HEK293T (cell line): ENCODE measurements at regions not wholly inside any gene's neighbourhood (a gene's known extent, or its start where the extent isn't known, plus 50 kb on each side); places are given as distances from the start of the nearest gene placed in this dataset.

Experiments
- ARNT ChIP-seq: fragments of 450-650 bp; IDR thresholded peaks from 2 replicates; pipeline ENCODE4 v1.6.1; 2017; ENCODE audit warnings: mild to moderate bottlenecking
- BHLHE40 ChIP-seq: fragments of 450-650 bp; IDR thresholded peaks from 2 replicates; pipeline ENCODE4 v1.6.1; 2016; ENCODE audit warnings: mild to moderate bottlenecking, moderate library complexity, borderline replicate concordance
- CTBP1 ChIP-seq: fragments of 450-650 bp; IDR thresholded peaks from 2 replicates; pipeline ENCODE4 v1.6.1; 2016; ENCODE audit warnings: borderline replicate concordance
- ELF4 ChIP-seq: fragments of 450-650 bp; IDR thresholded peaks from 2 replicates; pipeline ENCODE4 v1.6.1; 2017; ENCODE audit warnings: antibody characterized with exemption
- FOXA1 ChIP-seq: fragments of 450-650 bp; IDR thresholded peaks from 2 replicates; pipeline ENCODE4 v1.6.1; 2016; ENCODE audit warnings: mild to moderate bottlenecking
- FOXK2 ChIP-seq: fragments of 450-650 bp; IDR thresholded peaks from 2 replicates; pipeline ENCODE4 v1.6.1; 2016; ENCODE audit warnings: mild to moderate bottlenecking
- FOXM1 ChIP-seq: fragments of 450-650 bp; IDR thresholded peaks from 2 replicates; pipeline ENCODE4 v1.6.1; 2017; ENCODE audit warnings: mild to moderate bottlenecking, borderline replicate concordance
- HDGF ChIP-seq: fragments of 450-650 bp; IDR thresholded peaks from 2 replicates; pipeline ENCODE4 v1.6.1; 2017; ENCODE audit warnings: antibody characterized with exemption, borderline replicate concordance
- L3MBTL2 ChIP-seq: fragments of 450-650 bp; conservative IDR thresholded peaks from 2 replicates; pipeline ENCODE4 v1.6.1; 2016; ENCODE audit warnings: mild to moderate bottlenecking
- NFRKB ChIP-seq: fragments of 450-650 bp; IDR thresholded peaks from 2 replicates; pipeline ENCODE4 v1.6.1; 2016; ENCODE audit warnings: mild to moderate bottlenecking, moderate library complexity
- PKNOX1 ChIP-seq: fragments of 450-650 bp; IDR thresholded peaks from 2 replicates; pipeline ENCODE4 v1.6.1; 2016
- SP1 ChIP-seq: fragments of 450-650 bp; IDR thresholded peaks from 2 replicates; pipeline ENCODE4 v1.6.1; 2017
- TARDBP ChIP-seq: fragments of 450-650 bp; IDR thresholded peaks from 2 replicates; pipeline ENCODE4 v1.6.1; 2016
- ZNF384 ChIP-seq: fragments of 450-650 bp; IDR thresholded peaks from 2 replicates; pipeline ENCODE4 v1.6.1; 2016

- TF ChIP-seq FOXM1 (no peak), SP1 (no peak), ZNF384 (no peak), BHLHE40 (no peak), TARDBP (no peak), ELF4 (no peak), CTBP1 (no peak), FOXA1 (no peak), FOXK2 (no peak), NFRKB (no peak), ARNT (no peak), PKNOX1 (no peak), L3MBTL2 (no peak), HDGF (no peak)
Observed at GRCh38 chr13:53921473-53921872, 892.9 kb downstream of the OLFM4 start.
